HCT116 (cell line): ENCODE measurements at regions not wholly inside any gene's neighbourhood (a gene's known extent, or its start where the extent isn't known, plus 50 kb on each side); places are given as distances from the start of the nearest gene placed in this dataset.

ENCODE experiments used
- ATAC-seq: fragments of 200-7000 bp; cut with Tn5 transposase; 2 replicates; pipeline ENCODE4 v1.9.1; 2020; ENCODE audit warnings: mild to moderate bottlenecking, moderate library complexity
- BruUV-seq: library from RNA; stranded (reverse); fragments of 400-500 nt; replicated peaks from 2 replicates; lab custom pipeline; 2021; lab: Mats Ljungman, UMichigan
- CTCF ChIA-PET: fragments of 300-600 bp; sonication (Branson Sonifier 250); formaldehyde crosslinking; loops from one replicate; lab custom pipeline; 2021; ENCODE audit warnings: antibody characterized with exemption; lab: Charles Lee
- POLR2A ChIA-PET: fragments of 300-600, 350-600 bp; sonication (Branson Sonifier 250); formaldehyde crosslinking; loops from one replicate; lab custom pipeline; 2021; ENCODE audit warnings: antibody characterized with exemption; lab: Charles Lee
- RAD21 ChIA-PET, 2 experiments: fragments of 300-600 bp; sonication (Branson Sonifier 250); formaldehyde crosslinking; loops; one replicate each; lab custom pipeline; 2023; ENCODE audit warnings: low total read pairs in 2 of 2; ENCODE audit not compliant: uncharacterized antibody in 2 of 2, unreplicated experiment in 2 of 2, low non-redundant PET in 1 of 2; lab: Charles Lee
- DNase-seq: peaks from one replicate; pipeline ENCODE4 v3.0.0-alpha.2; 2010; ENCODE audit warnings: low read depth, low spot score
- H2AFZ ChIP-seq: fragments of 200-600 bp; shearing (Covaris generic), sonication (generic); 2 replicates; pipeline ENCODE4 v1.6.1; 2017; ENCODE audit warnings: low read depth, mixed run types, mixed read lengths, antibody characterized with exemption, low read length; ENCODE audit not compliant: poor library complexity, severe bottlenecking
- H3K27ac ChIP-seq: 2 replicates; pipeline ENCODE4 v1.5.1; 2012; ENCODE audit warnings: low read depth, low read length
- H3K27me3 ChIP-seq: fragments of 200-600 bp; sonication (generic); 2 replicates; pipeline ENCODE4 v1.6.1; 2016; ENCODE audit warnings: mixed run types, low read length, mixed read lengths; ENCODE audit not compliant: insufficient read depth
- H3K36me3 ChIP-seq, 2 experiments: fragments of 200-500 bp in 1 of 2; fragments of 200-600 bp in 1 of 2; sonication (Bioruptor generic) in 1 of 2; sonication (generic) in 1 of 2; 2 replicates each; pipeline versions ENCODE4 v1.5.1 to v1.6.1; 2014 to 2016; ENCODE audit warnings: low read length in 2 of 2, inconsistent platforms in 1 of 2, mixed read lengths in 1 of 2, mixed run types in 1 of 2; ENCODE audit not compliant: insufficient read depth in 2 of 2, control insufficient read depth in 1 of 2
- H3K4me1 ChIP-seq, 2 experiments: fragments of 200-600 bp in 1 of 2; sonication (generic) in 1 of 2; 2 replicates each; pipeline versions ENCODE4 v1.5.1 to v1.6.1; 2012 to 2017; ENCODE audit warnings: low read length in 2 of 2, inconsistent platforms in 1 of 2, mild to moderate bottlenecking in 1 of 2, mixed read lengths in 1 of 2, mixed run types in 1 of 2, moderate library complexity in 1 of 2; ENCODE audit not compliant: insufficient read depth in 2 of 2, control insufficient read depth in 1 of 2
- H3K4me2 ChIP-seq: fragments of 200-600 bp; sonication (generic); 2 replicates; pipeline ENCODE4 v1.6.1; 2017; ENCODE audit warnings: mixed run types, low read length, mixed read lengths
- H3K4me3 ChIP-seq, 2 experiments: fragments of 200-600 bp in 1 of 2; sonication (generic) in 1 of 2; replicated peaks in 1 of 2; 2 replicates each; pipeline ENCODE4 v1.5.1; 2011 to 2016; ENCODE audit warnings: low read length in 2 of 2, control low read depth in 1 of 2, low read depth in 1 of 2, mild to moderate bottlenecking in 1 of 2, mixed read lengths in 1 of 2, mixed run types in 1 of 2
- H3K79me2 ChIP-seq: fragments of 200-600 bp; sonication (generic); 2 replicates; pipeline ENCODE4 v1.6.1; 2017; ENCODE audit warnings: mild to moderate bottlenecking, mixed run types, low read length, moderate library complexity, mixed read lengths; ENCODE audit not compliant: insufficient read depth
- H3K9ac ChIP-seq: fragments of 200-600 bp; sonication (generic); 2 replicates; pipeline ENCODE4 v1.6.1; 2016; ENCODE audit warnings: low read length, mixed read lengths
- H3K9me2 ChIP-seq: fragments of 200-600 bp; sonication (generic), shearing (Covaris generic); 2 replicates; pipeline ENCODE4 v1.6.1; 2017; ENCODE audit warnings: mixed run types, mild to moderate bottlenecking, moderate library complexity; ENCODE audit not compliant: insufficient read depth
- H3K9me3 ChIP-seq, 2 experiments: fragments of 200-500 bp in 1 of 2; fragments of 200-600 bp in 1 of 2; sonication (Bioruptor generic) in 1 of 2; sonication (generic) in 1 of 2; 2 replicates each; pipeline ENCODE4 v1.6.1; 2014 to 2017; ENCODE audit warnings: low read length in 2 of 2, mixed read lengths in 2 of 2, inconsistent platforms in 1 of 2, low read depth in 1 of 2, mild to moderate bottlenecking in 1 of 2, mixed run types in 1 of 2, moderate library complexity in 1 of 2; ENCODE audit not compliant: control insufficient read depth in 1 of 2, insufficient read depth in 1 of 2
- H4K20me1 ChIP-seq: fragments of 200-600 bp; sonication (generic), shearing (Covaris generic); 2 replicates; pipeline ENCODE4 v1.6.1; 2017; ENCODE audit warnings: mixed run types, mild to moderate bottlenecking, moderate library complexity; ENCODE audit not compliant: insufficient read depth
- CBX3 ChIP-seq: IDR thresholded peaks from 2 replicates; pipeline ENCODE4 v1.6.1; 2012; ENCODE audit warnings: low read depth
- EGR1 ChIP-seq: IDR thresholded peaks from 2 replicates; pipeline ENCODE4 v1.6.1; 2012; ENCODE audit warnings: low read depth
- ELF1 ChIP-seq: IDR thresholded peaks from 2 replicates; pipeline ENCODE4 v1.6.1; 2012; ENCODE audit warnings: low read depth, borderline replicate concordance
- FOSL1 ChIP-seq: IDR thresholded peaks from 2 replicates; pipeline ENCODE4 v1.6.1; 2012; ENCODE audit warnings: low read depth
- JUND ChIP-seq: IDR thresholded peaks from 2 replicates; pipeline ENCODE4 v1.6.1; 2012
- RAD21 ChIP-seq: IDR thresholded peaks from 2 replicates; pipeline ENCODE4 v1.6.1; 2012; ENCODE audit warnings: low read depth, mild to moderate bottlenecking
- SIN3A ChIP-seq: IDR thresholded peaks from 2 replicates; pipeline ENCODE4 v1.6.1; 2012; ENCODE audit warnings: low read depth
- SRF ChIP-seq: IDR thresholded peaks from 2 replicates; pipeline ENCODE4 v1.6.1; 2012; ENCODE audit warnings: low read depth
- TCF7L2 ChIP-seq: IDR thresholded peaks from 2 replicates; pipeline ENCODE4 v1.7.0; 2011; ENCODE audit warnings: borderline replicate concordance, inconsistent platforms; ENCODE audit not compliant: insufficient read depth, insufficient read length; ENCODE audit errors: extremely low read depth
- YY1 ChIP-seq: IDR thresholded peaks from 2 replicates; pipeline ENCODE4 v1.6.1; 2011; ENCODE audit warnings: low read length, low read depth, moderate library complexity, mild to moderate bottlenecking; ENCODE audit not compliant: insufficient replicate concordance; ENCODE audit errors: extremely low read depth
- ZFX ChIP-seq: fragments of 450-650 bp; IDR thresholded peaks from 2 replicates; pipeline ENCODE4 v1.6.1; 2017
- intact Hi-C: fragments of 100-400 bp; cut with micrococcal nuclease; formaldehyde crosslinking; loops from 2 replicates; pipeline ENCODE4 v1.10.0; 2022
- TF ChIP-seq, protein P1 (sequence below), 3 experiments: fragments of 200-600 bp in 1 of 3; sonication (generic) in 1 of 3; IDR thresholded peaks in 2 of 3; conservative IDR thresholded peaks in 1 of 3; 2 replicates each; pipeline ENCODE4 v1.5.1; 2012 to 2017; ENCODE audit warnings: low read depth in 2 of 3, low read length in 2 of 3, antibody characterized with exemption in 1 of 3, borderline replicate concordance in 1 of 3, control low read depth in 1 of 3, mild to moderate bottlenecking in 1 of 3, mixed read lengths in 1 of 3, mixed run types in 1 of 3, moderate library complexity in 1 of 3; ENCODE audit not compliant: insufficient read depth in 1 of 3
- TF ChIP-seq, protein P2 (sequence below): IDR thresholded peaks from 2 replicates; pipeline ENCODE4 v1.6.1; 2011; ENCODE audit warnings: mild to moderate bottlenecking, low read length, moderate library complexity; ENCODE audit not compliant: insufficient replicate concordance; ENCODE audit errors: extremely low read depth
- TF ChIP-seq, protein P3 (sequence below): IDR thresholded peaks from 2 replicates; pipeline ENCODE4 v1.6.1; 2012

DNA sequence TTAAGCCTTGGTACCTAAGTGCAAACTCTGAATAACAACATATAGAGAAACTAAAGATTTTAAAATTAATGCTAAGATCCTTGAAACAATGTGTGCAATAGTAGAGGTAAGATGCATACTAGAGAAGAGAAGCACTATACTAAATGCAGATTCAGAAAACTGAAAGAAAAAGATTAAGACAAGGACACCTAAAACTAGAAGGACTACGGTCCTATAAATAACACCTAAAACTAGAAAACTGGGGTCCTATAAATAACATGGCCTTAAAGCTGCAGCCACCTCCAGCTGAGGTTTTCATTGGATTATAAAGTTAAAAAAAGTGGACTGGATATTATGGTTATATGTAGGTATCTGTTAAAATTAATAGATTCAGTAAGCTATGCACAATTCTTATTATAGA lies 320.9 kb downstream of the IPMK start:
- BruUV-seq: no TSS peak

More for the DNA sequence above, 320.9 kb downstream of the IPMK start:
- no peak overlapping the region for H2AFZ ChIP-seq
- H3K9me3 ChIP-seq: no peaks in the 10 kb centered on the region
- H3K4me3 ChIP-seq: no peak overlapping the region
- H3K4me1 ChIP-seq: no peaks in the 10 kb centered on the region
- CTCF ChIA-PET: no interaction called here
- POLR2A ChIA-PET: no interaction called here
- no peak overlapping the region for H3K9ac ChIP-seq
- no peak for DNase-seq
- RAD21 ChIA-PET: no interaction called here
- intact Hi-C loops: no loop called here
- no peak for ATAC-seq
- H3K9me2 ChIP-seq: no peaks in the 10 kb centered on the region
- TF ChIP-seq SRF (no peak), EGR1 (no peak), TCF7L2 (no peak), RAD21 (no peak), CBX3 (no peak), ZFX (no peak), YY1 (no peak), ELF1 (no peak), JUND (no peak), SIN3A (no peak), FOSL1 (no peak)
- TF ChIP-seq, protein P1, sequence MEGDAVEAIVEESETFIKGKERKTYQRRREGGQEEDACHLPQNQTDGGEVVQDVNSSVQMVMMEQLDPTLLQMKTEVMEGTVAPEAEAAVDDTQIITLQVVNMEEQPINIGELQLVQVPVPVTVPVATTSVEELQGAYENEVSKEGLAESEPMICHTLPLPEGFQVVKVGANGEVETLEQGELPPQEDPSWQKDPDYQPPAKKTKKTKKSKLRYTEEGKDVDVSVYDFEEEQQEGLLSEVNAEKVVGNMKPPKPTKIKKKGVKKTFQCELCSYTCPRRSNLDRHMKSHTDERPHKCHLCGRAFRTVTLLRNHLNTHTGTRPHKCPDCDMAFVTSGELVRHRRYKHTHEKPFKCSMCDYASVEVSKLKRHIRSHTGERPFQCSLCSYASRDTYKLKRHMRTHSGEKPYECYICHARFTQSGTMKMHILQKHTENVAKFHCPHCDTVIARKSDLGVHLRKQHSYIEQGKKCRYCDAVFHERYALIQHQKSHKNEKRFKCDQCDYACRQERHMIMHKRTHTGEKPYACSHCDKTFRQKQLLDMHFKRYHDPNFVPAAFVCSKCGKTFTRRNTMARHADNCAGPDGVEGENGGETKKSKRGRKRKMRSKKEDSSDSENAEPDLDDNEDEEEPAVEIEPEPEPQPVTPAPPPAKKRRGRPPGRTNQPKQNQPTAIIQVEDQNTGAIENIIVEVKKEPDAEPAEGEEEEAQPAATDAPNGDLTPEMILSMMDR (IDR thresholded peaks at IDR 0.05 in 2 of 3, conservative IDR thresholded peaks at IDR 0.05 in 1 of 3; ENCODE audit: borderline replicate concordance in 1 of 3, insufficient read depth in 1 of 3, low read depth in 2 of 3, low read length in 2 of 3): no peak
- TF ChIP-seq, protein P2, sequence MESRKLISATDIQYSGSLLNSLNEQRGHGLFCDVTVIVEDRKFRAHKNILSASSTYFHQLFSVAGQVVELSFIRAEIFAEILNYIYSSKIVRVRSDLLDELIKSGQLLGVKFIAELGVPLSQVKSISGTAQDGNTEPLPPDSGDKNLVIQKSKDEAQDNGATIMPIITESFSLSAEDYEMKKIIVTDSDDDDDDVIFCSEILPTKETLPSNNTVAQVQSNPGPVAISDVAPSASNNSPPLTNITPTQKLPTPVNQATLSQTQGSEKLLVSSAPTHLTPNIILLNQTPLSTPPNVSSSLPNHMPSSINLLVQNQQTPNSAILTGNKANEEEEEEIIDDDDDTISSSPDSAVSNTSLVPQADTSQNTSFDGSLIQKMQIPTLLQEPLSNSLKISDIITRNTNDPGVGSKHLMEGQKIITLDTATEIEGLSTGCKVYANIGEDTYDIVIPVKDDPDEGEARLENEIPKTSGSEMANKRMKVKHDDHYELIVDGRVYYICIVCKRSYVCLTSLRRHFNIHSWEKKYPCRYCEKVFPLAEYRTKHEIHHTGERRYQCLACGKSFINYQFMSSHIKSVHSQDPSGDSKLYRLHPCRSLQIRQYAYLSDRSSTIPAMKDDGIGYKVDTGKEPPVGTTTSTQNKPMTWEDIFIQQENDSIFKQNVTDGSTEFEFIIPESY: no peak
- TF ChIP-seq, protein P3, sequence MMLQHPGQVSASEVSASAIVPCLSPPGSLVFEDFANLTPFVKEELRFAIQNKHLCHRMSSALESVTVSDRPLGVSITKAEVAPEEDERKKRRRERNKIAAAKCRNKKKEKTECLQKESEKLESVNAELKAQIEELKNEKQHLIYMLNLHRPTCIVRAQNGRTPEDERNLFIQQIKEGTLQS: no peak
- H3K27me3 ChIP-seq: no peaks in the 10 kb centered on the region
- H4K20me1 ChIP-seq: no peaks in the 10 kb centered on the region; the same call in 1 of the 2 replicates
- no peak overlapping the region for H3K4me2 ChIP-seq
- no peaks in the 10 kb centered on the region for H3K79me2 ChIP-seq
- no peak overlapping the region for H3K27ac ChIP-seq
- H3K36me3 ChIP-seq: no peaks in the 10 kb centered on the region
